Common myeloid progenitor, CD34-positive (primary cell): ENCODE measurements at regions not wholly inside any gene's neighbourhood (a gene's known extent, or its start where the extent isn't known, plus 50 kb on each side); places are given as distances from the start of the nearest gene placed in this dataset.

ENCODE experiments used
- CTCF ChIA-PET: fragments of 350-600 bp; sonication (Branson Sonifier 250); formaldehyde crosslinking; loops from one replicate; lab custom pipeline; 2021; ENCODE audit warnings: antibody characterized with exemption; lab: Charles Lee
- POLR2A ChIA-PET: fragments of 350-600 bp; sonication (Branson Sonifier 250); formaldehyde crosslinking; loops from one replicate; lab custom pipeline; 2021; ENCODE audit warnings: antibody characterized with exemption; lab: Charles Lee
- DNase-seq, 3 donors: peaks; one replicate each; pipeline versions ENCODE4 v3.0.0 to v3.0.0-alpha.2; 2013
- H3K27ac ChIP-seq, 2 experiments: 1 replicate in 1 of 2; 2 replicates in 1 of 2; pipeline ENCODE4 v1.7.0; 2013; ENCODE audit warnings: inconsistent platforms in 2 of 2, low read length in 2 of 2, mild to moderate bottlenecking in 2 of 2, low read depth in 1 of 2, moderate library complexity in 1 of 2; ENCODE audit not compliant: severe bottlenecking in 2 of 2, insufficient read depth in 1 of 2, poor library complexity in 1 of 2
- H3K27me3 ChIP-seq, 5 experiments: replicated peaks in 2 of 5; 1 replicate in 3 of 5; 2 replicates in 2 of 5; pipeline versions ENCODE4 v1.6.1 to v1.7.0; 2013; ENCODE audit warnings: low read length in 4 of 5, mild to moderate bottlenecking in 2 of 5, moderate library complexity in 2 of 5, inconsistent platforms in 1 of 5; ENCODE audit not compliant: insufficient read depth in 5 of 5, control insufficient read depth in 4 of 5
- H3K36me3 ChIP-seq, 4 experiments: 1 replicate in 2 of 4; 2 replicates in 2 of 4; pipeline versions ENCODE4 v1.6.1 to v1.7.0; 2013; ENCODE audit warnings: low read length in 3 of 4, control low read depth in 1 of 4, mild to moderate bottlenecking in 1 of 4; ENCODE audit not compliant: control insufficient read depth in 4 of 4, insufficient read depth in 4 of 4
- H3K4me1 ChIP-seq, 4 experiments: 1 replicate in 3 of 4; 2 replicates in 1 of 4; pipeline versions ENCODE4 v1.6.1 to v1.7.1; 2013; ENCODE audit warnings: low read length in 3 of 4, mild to moderate bottlenecking in 3 of 4, control low read depth in 1 of 4, inconsistent platforms in 1 of 4, moderate library complexity in 1 of 4; ENCODE audit not compliant: control insufficient read depth in 4 of 4, insufficient read depth in 4 of 4; ENCODE audit errors: control extremely low read depth in 1 of 4
- H3K4me3 ChIP-seq, 7 experiments: 1 replicate in 4 of 7; 2 replicates in 3 of 7; pipeline versions ENCODE4 v1.5.1 to v1.7.0; 2013; ENCODE audit warnings: mild to moderate bottlenecking in 7 of 7, low read length in 6 of 7, moderate library complexity in 6 of 7, inconsistent platforms in 2 of 7, low read depth in 2 of 7, control low read depth in 1 of 7; ENCODE audit not compliant: insufficient read depth in 4 of 7, control insufficient read depth in 1 of 7; ENCODE audit errors: extremely low read depth in 1 of 7
- H3K9me3 ChIP-seq, 5 experiments: 1 replicate in 4 of 5; 2 replicates in 1 of 5; pipeline versions ENCODE4 v1.6.1 to v1.7.1; 2013; ENCODE audit warnings: low read length in 4 of 5, mild to moderate bottlenecking in 2 of 5, inconsistent platforms in 1 of 5, low read depth in 1 of 5, moderate library complexity in 1 of 5; ENCODE audit not compliant: control insufficient read depth in 4 of 5, insufficient read depth in 2 of 5; ENCODE audit errors: control extremely low read depth in 1 of 5
- WGBS: methylation state at CpG from one replicate; pipeline ENCODE4 v1.1.5; 2013; ENCODE audit not compliant: insufficient coverage; 5-methylcytosine and 5-hydroxymethylcytosine counted together

- POLR2A ChIA-PET, result no interaction called here
- Histone ChIP-seq H3K27ac (no peak overlapping the region), H3K9me3 (no peaks in the 10 kb centered on the region), H3K27me3 (no peaks in the 10 kb centered on the region), H3K36me3 (no peaks in the 10 kb centered on the region), H3K4me3 (no peak overlapping the region), H3K4me1 (peaks cover 0 to 11% (median 1%) of the 10 kb centered on the region in 4 experiments)
- CTCF ChIA-PET, result interaction anchor here (1.0 kb wide), 1 partner anchor 12 kb away, joined by 3 read pairs; no protein-coding TSS in a partner anchor
- no peak for DNase-seq
- WGBS, result 100% methylated on average over 3 of the region's 6 CpGs
Measured at GRCh38 chr9:38185647-38186403, 116.8 kb upstream of the SHB start.

- ChIA-PET POLR2A (no interaction called here), CTCF (interaction anchor here (0.9 to 1.4 kb wide), 2 partner anchors 24 to 25 kb away, joined by 3 read pairs; no protein-coding TSS in a partner anchor)
- peak in 1 of 3 donors; percentile 28 for DNase-seq
Measured at GRCh38 chr9:38183994-38184568, 115.1 kb upstream of the SHB start.

GRCh38 chr9:38182321-38182720 is 113.3 kb upstream of the SHB start:
- peaks cover 4 to 25% (median 14%) of the 10 kb centered on the region in 4 experiments for H3K4me1 ChIP-seq
- no peaks in the 10 kb centered on the region for H3K9me3 ChIP-seq
- H3K27me3 ChIP-seq, result no peaks in the 10 kb centered on the region
- DNase-seq, result no peak
- H3K4me3 ChIP-seq, result no peak overlapping the region
- no peaks in the 10 kb centered on the region for H3K36me3 ChIP-seq
- ChIA-PET CTCF (interaction anchor here (0.9 kb wide), 1 partner anchor 269 kb away, joined by 3 read pairs; no protein-coding TSS in a partner anchor), POLR2A (interaction anchor here (0.6 kb wide), 1 partner anchor 186 kb away, joined by 3 read pairs; no protein-coding TSS in a partner anchor)
- no peak overlapping the region for H3K27ac ChIP-seq

More at GRCh38 chr9:38183994-38184568, 115.1 kb upstream of the SHB start:
- H3K36me3 ChIP-seq, result no peaks in the 10 kb centered on the region
- no peaks in the 10 kb centered on the region for H3K27me3 ChIP-seq
- no peak overlapping the region for H3K4me3 ChIP-seq
- H3K27ac ChIP-seq, result no peak overlapping the region
- peaks cover 0 to 11% (median 1%) of the 10 kb centered on the region in 4 experiments for H3K4me1 ChIP-seq
- no peaks in the 10 kb centered on the region for H3K9me3 ChIP-seq

DNA sequence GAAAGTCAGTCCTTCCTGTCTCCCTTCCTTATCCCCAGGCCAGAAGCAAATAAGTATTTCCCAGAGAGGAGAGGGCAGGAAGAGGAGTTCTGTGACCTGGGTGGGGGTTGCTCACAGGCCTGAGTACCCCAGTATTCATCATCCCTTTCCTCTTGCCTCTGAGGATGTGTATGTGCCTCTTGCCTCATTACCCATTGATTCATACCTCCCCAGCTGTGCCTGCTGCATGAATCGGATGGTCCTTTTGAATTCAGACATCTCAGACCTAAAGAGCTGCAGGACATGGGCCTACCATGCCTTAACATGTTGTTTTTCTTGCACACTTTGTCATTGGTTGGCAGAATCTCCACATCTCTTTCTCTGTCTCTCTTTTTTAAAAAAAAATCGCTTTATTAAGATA is 112.8 kb upstream of the SHB start:
- Histone ChIP-seq H3K27ac (no peak overlapping the region), H3K36me3 (no peaks in the 10 kb centered on the region), H3K4me1 (peaks cover 4 to 25% (median 15%) of the 10 kb centered on the region in 4 experiments), H3K27me3 (no peaks in the 10 kb centered on the region), H3K4me3 (no peak overlapping the region), H3K9me3 (no peaks in the 10 kb centered on the region)
- DNase-seq, result no peak
- WGBS, result 100% methylated on average over 1 of the region's 2 CpGs
- POLR2A ChIA-PET, result interaction anchor here (0.6 kb wide), 1 partner anchor 186 kb away, joined by 3 read pairs; no protein-coding TSS in a partner anchor
- CTCF ChIA-PET, result no interaction called here

- no peak overlapping the region for H3K4me3 ChIP-seq
- WGBS, result 98% methylated on average over 4 of the region's 4 CpGs
- POLR2A ChIA-PET, result no interaction called here
- H3K36me3 ChIP-seq, result no peaks in the 10 kb centered on the region
- peaks cover 4 to 25% (median 15%) of the 10 kb centered on the region in 4 experiments for H3K4me1 ChIP-seq
- H3K27me3 ChIP-seq, result no peaks in the 10 kb centered on the region
- no peak overlapping the region for H3K27ac ChIP-seq
- CTCF ChIA-PET, result no interaction called here
- DNase-seq, result no peak
- H3K9me3 ChIP-seq, result no peaks in the 10 kb centered on the region
Measured at GRCh38 chr9:38181232-38181631, 112.2 kb upstream of the SHB start.

- peaks cover 4 to 25% (median 15%) of the 10 kb centered on the region in 4 experiments for H3K4me1 ChIP-seq
- ChIA-PET POLR2A (no interaction called here), CTCF (interaction anchor here (1.2 to 1.3 kb wide), 2 partner anchors 16 to 20 kb away, joined by 3 to 5 read pairs; no protein-coding TSS in a partner anchor)
- no CpG with 5 or more reads among the region's 3 CpGs for WGBS
- H3K9me3 ChIP-seq, result no peaks in the 10 kb centered on the region
- H3K27ac ChIP-seq, result no peak overlapping the region
- H3K4me3 ChIP-seq, result no peak overlapping the region
- no peaks in the 10 kb centered on the region for H3K36me3 ChIP-seq
- no peak for DNase-seq
- no peaks in the 10 kb centered on the region for H3K27me3 ChIP-seq
Measured at GRCh38 chr9:38180656-38181055, 111.6 kb upstream of the SHB start.

- Histone ChIP-seq H3K27me3 (no peaks in the 10 kb centered on the region), H3K27ac (no peak overlapping the region), H3K36me3 (no peaks in the 10 kb centered on the region), H3K4me3 (no peak overlapping the region), H3K9me3 (no peaks in the 10 kb centered on the region), H3K4me1 (peaks cover 4 to 25% (median 15%) of the 10 kb centered on the region in 4 experiments)
- DNase-seq, result no peak
- ChIA-PET POLR2A (no interaction called here), CTCF (interaction anchor here (0.7 to 1.3 kb wide), 4 partner anchors 13 to 20 kb away, joined by 3 to 5 read pairs (median 3); no protein-coding TSS in a partner anchor)
- 100% methylated on average over 3 of the region's 3 CpGs for WGBS
Measured at GRCh38 chr9:38179965-38180364, 110.9 kb upstream of the SHB start.
